ENCODE measurements at regions not wholly inside any gene's neighbourhood (a gene's known extent, or its start where the extent isn't known, plus 50 kb on each side); places are given as distances from the start of the nearest gene placed in this dataset.

GRCh38 chr12:90074086-90074485 lies 365.4 kb upstream of the ATP2B1 start:
- WGBS, 5 donors, result 75 to 87% (median 81%) methylated on average over 2 of the region's 2 CpGs
- intact Hi-C loops (cut with DNase I; ENCODE audit: low total_unique reads), result no loop called here
- Histone ChIP-seq H3K9me3 (peaks cover 0 to 9% (median 0%) of the 10 kb centered on the region in 8 donors), H3K4me1 (peaks cover 0 to 3% (median 0%) of the 10 kb centered on the region in 6 donors), H3K27ac (no peak overlapping the region), H3K4me3 (no peak overlapping the region), H3K27me3 (replicated peaks in 1 of 7) (no peaks in the 10 kb centered on the region), H3K36me3 (no peaks in the 10 kb centered on the region)
- DNase-seq, result no peak
- no peak for TF ChIP-seq POLR2AphosphoS5 (IDR thresholded peaks at IDR 0.05)
- no peak for TF ChIP-seq CTCF (IDR thresholded peaks at IDR 0.05 in 8 of 11, conservative IDR thresholded peaks at IDR 0.05 in 3 of 11)
- no peak for TF ChIP-seq POLR2A (IDR thresholded peaks at IDR 0.05)

- WGBS, 5 donors, result 92 to 95% (median 95%) methylated on average over 8 of the region's 8 CpGs
- H3K27me3 ChIP-seq (replicated peaks in 1 of 7), result no peaks in the 10 kb centered on the region
- H3K27ac ChIP-seq, result no peak overlapping the region
- TF ChIP-seq POLR2A (IDR thresholded peaks at IDR 0.05) (no peak), CTCF (IDR thresholded peaks at IDR 0.05 in 8 of 11, conservative IDR thresholded peaks at IDR 0.05 in 3 of 11) (no peak), POLR2AphosphoS5 (IDR thresholded peaks at IDR 0.05) (no peak)
- H3K36me3 ChIP-seq, result no peaks in the 10 kb centered on the region
- DNase-seq, result no peak
- intact Hi-C loops (cut with DNase I; ENCODE audit: low total_unique reads), result no loop called here
- H3K4me3 ChIP-seq, result no peak overlapping the region
- peaks cover 0 to 2% (median 0%) of the 10 kb centered on the region in 6 donors for H3K4me1 ChIP-seq
- peaks cover 0 to 9% (median 0%) of the 10 kb centered on the region in 8 donors for H3K9me3 ChIP-seq
Observed at GRCh38 chr12:90071996-90072395, 363.4 kb upstream of the ATP2B1 start.

- intact Hi-C loops (cut with DNase I; ENCODE audit: low total_unique reads), result no loop called here
- Histone ChIP-seq H3K27ac (no peak overlapping the region), H3K4me1 (peaks cover 0 to 7% (median 0%) of the 10 kb centered on the region in 6 donors), H3K4me3 (no peak overlapping the region), H3K36me3 (no peaks in the 10 kb centered on the region), H3K27me3 (replicated peaks in 1 of 7) (no peaks in the 10 kb centered on the region), H3K9me3 (peaks cover 0 to 9% (median 0%) of the 10 kb centered on the region in 8 donors)
- WGBS, 5 donors, result 97 to 99% (median 97%) methylated on average over 2 of the region's 2 CpGs
- no peak for DNase-seq
- TF ChIP-seq POLR2AphosphoS5 (IDR thresholded peaks at IDR 0.05) (no peak), CTCF (IDR thresholded peaks at IDR 0.05 in 8 of 11, conservative IDR thresholded peaks at IDR 0.05 in 3 of 11) (no peak), POLR2A (IDR thresholded peaks at IDR 0.05) (no peak)
Observed at GRCh38 chr12:90069711-90070110, 361.1 kb upstream of the ATP2B1 start.

- WGBS, 5 donors, result 86 to 92% (median 89%) methylated on average over 1 of the region's 1 CpG
- Histone ChIP-seq H3K4me1 (peaks cover 0 to 8% (median 0%) of the 10 kb centered on the region in 6 donors), H3K4me3 (no peak overlapping the region), H3K9me3 (peaks cover 0 to 9% (median 0%) of the 10 kb centered on the region in 8 donors), H3K27ac (no peak overlapping the region), H3K36me3 (no peaks in the 10 kb centered on the region), H3K27me3 (replicated peaks in 1 of 7) (no peaks in the 10 kb centered on the region)
- no peak for DNase-seq
- intact Hi-C loops (cut with DNase I; ENCODE audit: low total_unique reads), result no loop called here
- no peak for TF ChIP-seq POLR2AphosphoS5 (IDR thresholded peaks at IDR 0.05)
- no peak for TF ChIP-seq CTCF (IDR thresholded peaks at IDR 0.05 in 8 of 11, conservative IDR thresholded peaks at IDR 0.05 in 3 of 11)
- TF ChIP-seq POLR2A (IDR thresholded peaks at IDR 0.05), result no peak
Observed at GRCh38 chr12:90067791-90068190, 359.2 kb upstream of the ATP2B1 start.

Data from spleen (tissue), 11 donors.